DOHH2 (cell line): ENCODE measurements at regions not wholly inside any gene's neighbourhood (a gene's known extent, or its start where the extent isn't known, plus 50 kb on each side); places are given as distances from the start of the nearest gene placed in this dataset.

Experiments used
- H3F3A ChIP-seq: fragments of 200-600 bp; sonication (generic), shearing (Covaris generic); 2 replicates; pipeline ENCODE4 v1.6.0; 2016; ENCODE audit warnings: antibody characterized with exemption, mild to moderate bottlenecking; ENCODE audit not compliant: control insufficient read depth, insufficient read depth
- H3K27ac ChIP-seq: fragments of 200-600 bp; sonication (generic); 2 replicates; pipeline ENCODE4 v1.5.1; 2014; ENCODE audit warnings: low read depth, mild to moderate bottlenecking, low read length, moderate library complexity
- H3K27me3 ChIP-seq: fragments of 200-600 bp; sonication (generic); 2 replicates; pipeline ENCODE4 v1.6.1; 2014; ENCODE audit warnings: mild to moderate bottlenecking, low read length, mixed read lengths; ENCODE audit not compliant: control insufficient read depth
- H3K36me3 ChIP-seq: fragments of 200-600 bp; sonication (generic); 2 replicates; pipeline ENCODE4 v1.6.1; 2014; ENCODE audit warnings: mild to moderate bottlenecking, low read length, moderate library complexity, mixed read lengths; ENCODE audit not compliant: control insufficient read depth
- H3K4me1 ChIP-seq: fragments of 200-600 bp; sonication (generic); 2 replicates; pipeline ENCODE4 v1.6.1; 2014; ENCODE audit warnings: mild to moderate bottlenecking, low read length, mixed read lengths; ENCODE audit not compliant: control insufficient read depth
- H3K4me2 ChIP-seq: fragments of 200-600 bp; sonication (generic); 2 replicates; pipeline ENCODE4 v1.6.0; 2014; ENCODE audit warnings: mild to moderate bottlenecking, low read length, moderate library complexity
- H3K4me3 ChIP-seq: fragments of 200-600 bp; sonication (generic); 2 replicates; pipeline ENCODE4 v1.5.1; 2014; ENCODE audit warnings: mild to moderate bottlenecking, low read length, mixed read lengths
- H3K79me2 ChIP-seq: fragments of 200-600 bp; sonication (generic); 2 replicates; pipeline ENCODE4 v1.6.1; 2014; ENCODE audit warnings: mild to moderate bottlenecking, low read length, mixed read lengths; ENCODE audit not compliant: control insufficient read depth
- H3K9me2 ChIP-seq: fragments of 200-600 bp; sonication (generic); replicated peaks from 2 replicates; pipeline ENCODE4 v1.6.1; 2014; ENCODE audit warnings: mild to moderate bottlenecking, low read length, mixed read lengths; ENCODE audit not compliant: control insufficient read depth
- H3K9me3 ChIP-seq: fragments of 200-600 bp; sonication (generic); 2 replicates; pipeline ENCODE4 v1.6.1; 2014; ENCODE audit warnings: antibody characterized with exemption, low read length, mixed read lengths; ENCODE audit not compliant: control insufficient read depth, insufficient read depth
- H4K20me1 ChIP-seq: fragments of 200-600 bp; sonication (generic); 2 replicates; pipeline ENCODE4 v1.6.0; 2014; ENCODE audit warnings: low read depth, mild to moderate bottlenecking, antibody characterized with exemption, low read length, moderate library complexity; ENCODE audit not compliant: control insufficient read depth, insufficient read depth
- EZH2phosphoT487 ChIP-seq: fragments of 200-600 bp; sonication (generic); IDR thresholded peaks from 2 replicates; pipeline ENCODE4 v1.6.1; 2017; ENCODE audit warnings: borderline replicate concordance, mild to moderate bottlenecking, antibody characterized with exemption, low read length, moderate library complexity, mixed read lengths
- TF ChIP-seq, protein P1 (sequence below): fragments of 200-600 bp; sonication (generic); IDR thresholded peaks from one replicate; pipeline ENCODE4 v1.5.1; 2014; ENCODE audit warnings: antibody characterized with exemption, mild to moderate bottlenecking, low read depth, low read length; ENCODE audit not compliant: poor library complexity, severe bottlenecking

DNA sequence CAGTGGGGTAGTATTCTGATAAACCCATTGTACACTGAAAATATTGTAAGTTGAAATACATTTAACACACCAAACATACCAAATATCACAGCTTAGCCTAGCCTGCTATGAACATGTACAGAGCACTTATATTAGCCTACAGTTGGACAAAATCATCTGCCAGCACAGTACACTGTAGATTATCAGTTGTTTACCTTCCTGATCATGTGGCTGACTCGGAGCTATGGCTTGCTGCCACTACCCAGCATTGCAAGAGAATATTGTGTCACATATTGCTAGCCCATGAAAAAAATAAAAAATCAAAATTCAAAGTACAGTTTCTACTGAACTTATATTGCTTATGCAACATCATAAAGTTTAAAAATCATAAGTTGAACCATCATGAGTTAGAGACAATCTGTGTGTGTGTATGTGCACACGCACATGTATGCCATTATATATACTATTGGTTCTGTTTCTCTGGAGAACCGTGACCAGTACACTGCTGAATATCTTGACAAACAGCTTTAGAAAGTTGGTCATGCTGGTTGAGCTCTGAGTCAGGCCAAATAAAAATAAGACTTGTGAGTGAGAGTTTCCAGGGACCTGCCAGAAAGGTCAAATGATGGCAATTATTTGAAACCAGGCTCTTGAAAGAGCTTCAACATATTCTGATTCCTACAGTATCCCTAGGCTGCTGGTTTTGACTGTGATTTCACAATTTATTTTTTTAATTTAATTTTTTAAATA is 238.5 kb downstream of the PRR32 start:
- H3K79me2 ChIP-seq = no peaks in the 10 kb centered on the region
- H3K9me2 ChIP-seq = no peaks in the 10 kb centered on the region
- no peaks in the 10 kb centered on the region for H3K9me3 ChIP-seq
- H3K36me3 ChIP-seq = no peaks in the 10 kb centered on the region
- no peaks in the 10 kb centered on the region for H4K20me1 ChIP-seq
- no peaks in the 10 kb centered on the region for H3K27me3 ChIP-seq
- no peak overlapping the region for H3K4me2 ChIP-seq
- H3K4me1 ChIP-seq = no peaks in the 10 kb centered on the region
- TF ChIP-seq, protein P1, sequence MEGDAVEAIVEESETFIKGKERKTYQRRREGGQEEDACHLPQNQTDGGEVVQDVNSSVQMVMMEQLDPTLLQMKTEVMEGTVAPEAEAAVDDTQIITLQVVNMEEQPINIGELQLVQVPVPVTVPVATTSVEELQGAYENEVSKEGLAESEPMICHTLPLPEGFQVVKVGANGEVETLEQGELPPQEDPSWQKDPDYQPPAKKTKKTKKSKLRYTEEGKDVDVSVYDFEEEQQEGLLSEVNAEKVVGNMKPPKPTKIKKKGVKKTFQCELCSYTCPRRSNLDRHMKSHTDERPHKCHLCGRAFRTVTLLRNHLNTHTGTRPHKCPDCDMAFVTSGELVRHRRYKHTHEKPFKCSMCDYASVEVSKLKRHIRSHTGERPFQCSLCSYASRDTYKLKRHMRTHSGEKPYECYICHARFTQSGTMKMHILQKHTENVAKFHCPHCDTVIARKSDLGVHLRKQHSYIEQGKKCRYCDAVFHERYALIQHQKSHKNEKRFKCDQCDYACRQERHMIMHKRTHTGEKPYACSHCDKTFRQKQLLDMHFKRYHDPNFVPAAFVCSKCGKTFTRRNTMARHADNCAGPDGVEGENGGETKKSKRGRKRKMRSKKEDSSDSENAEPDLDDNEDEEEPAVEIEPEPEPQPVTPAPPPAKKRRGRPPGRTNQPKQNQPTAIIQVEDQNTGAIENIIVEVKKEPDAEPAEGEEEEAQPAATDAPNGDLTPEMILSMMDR = no peak
- no peak for TF ChIP-seq EZH2phosphoT487
- H3K4me3 ChIP-seq = no peak overlapping the region
- no peak overlapping the region for H3K27ac ChIP-seq
- H3F3A ChIP-seq = no peaks in the 10 kb centered on the region

DNA sequence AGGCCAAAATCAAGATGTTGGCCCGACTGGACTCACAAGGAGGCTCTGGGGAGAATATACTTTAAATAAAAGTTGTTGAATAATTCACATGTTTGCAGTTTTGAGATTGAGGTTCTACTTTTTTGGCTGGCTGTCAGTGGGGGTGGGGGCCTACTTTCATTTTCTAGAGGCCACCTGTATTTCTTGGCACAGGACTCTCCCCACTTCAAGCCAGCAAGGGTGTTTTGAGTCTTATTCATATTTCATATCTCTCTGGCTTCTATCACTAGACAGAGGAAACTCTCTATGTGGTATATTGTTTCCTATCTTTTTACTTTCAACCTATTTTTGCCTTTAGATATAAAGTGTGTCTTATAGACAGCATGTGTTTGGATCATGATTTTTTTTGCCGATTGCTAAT is 266.4 kb downstream of the PRR32 start:
- Histone ChIP-seq H3K4me3 (no peak overlapping the region), H4K20me1 (no peaks in the 10 kb centered on the region), H3K27me3 (no peaks in the 10 kb centered on the region), H3K27ac (no peak overlapping the region), H3K4me1 (no peaks in the 10 kb centered on the region), H3F3A (no peaks in the 10 kb centered on the region), H3K4me2 (no peak overlapping the region), H3K36me3 (no peaks in the 10 kb centered on the region), H3K9me2 (no peaks in the 10 kb centered on the region), H3K79me2 (no peaks in the 10 kb centered on the region), H3K9me3 (no peaks in the 10 kb centered on the region)
- no peak for TF ChIP-seq EZH2phosphoT487
- TF ChIP-seq, protein P1 = no peak

DNA sequence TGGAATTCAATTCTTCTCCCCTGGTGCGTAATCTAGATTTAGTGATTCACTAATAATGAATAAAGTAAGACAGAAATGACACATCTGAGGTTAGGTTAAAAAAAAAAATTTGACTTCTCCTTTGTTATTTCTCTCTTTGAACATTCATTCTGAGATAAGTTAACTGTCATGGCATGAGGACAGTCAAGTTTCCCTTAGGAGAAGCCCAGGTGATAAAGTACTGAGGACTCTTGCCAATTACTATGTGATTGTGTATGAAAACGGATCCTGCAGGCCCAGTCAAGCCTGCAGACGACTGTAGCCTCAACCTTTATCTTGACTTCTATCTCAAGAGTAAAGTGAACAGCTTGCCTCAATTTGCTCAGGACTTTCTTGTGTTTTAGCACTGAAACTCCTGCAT is 293.2 kb downstream of the PRR32 start:
- Histone ChIP-seq H4K20me1 (no peaks in the 10 kb centered on the region), H3K27me3 (no peaks in the 10 kb centered on the region)
- no peak for TF ChIP-seq EZH2phosphoT487
- TF ChIP-seq, protein P1 = no peak

More for the DNA sequence above, 293.2 kb downstream of the PRR32 start:
- Histone ChIP-seq H3K4me2 (no peak overlapping the region), H3K27ac (no peak overlapping the region), H3K79me2 (no peaks in the 10 kb centered on the region), H3F3A (no peaks in the 10 kb centered on the region), H3K4me1 (no peaks in the 10 kb centered on the region), H3K9me3 (no peaks in the 10 kb centered on the region), H3K4me3 (no peak overlapping the region), H3K9me2 (no peaks in the 10 kb centered on the region), H3K36me3 (no peaks in the 10 kb centered on the region)
